DMS79 treated with DMSO at 0.1 percent for 48 hours (cell line): ENCODE measurements at regions not wholly inside any gene's neighbourhood (a gene's known extent, or its start where the extent isn't known, plus 50 kb on each side); places are given as distances from the start of the nearest gene placed in this dataset.

Experiments used
- DNase-seq: peaks from one replicate; lab custom pipeline; 2025; lab: John Stamatoyannopoulos, UW

GRCh38 chr13:73399347-73400216 is 340.8 kb downstream of the KLF5 start:
- DNase-seq: peak; percentile 42

- DNase-seq: no peak
Observed at GRCh38 chr13:73397496-73398305, 338.9 kb downstream of the KLF5 start.

GRCh38 chr13:73394066-73394465 is 335.3 kb downstream of the KLF5 start:
- no peak for DNase-seq

GRCh38 chr13:73390100-73390499 is 331.3 kb downstream of the KLF5 start:
- DNase-seq: no peak

GRCh38 chr13:73388586-73388985 is 329.8 kb downstream of the KLF5 start:
- no peak for DNase-seq

GRCh38 chr13:73387318-73387717 is 328.5 kb downstream of the KLF5 start:
- DNase-seq: no peak

GRCh38 chr13:73385848-73386247 is 327.0 kb downstream of the KLF5 start:
- DNase-seq: no peak

GRCh38 chr13:73372666-73373627 is 314.1 kb downstream of the KLF5 start:
- no peak for DNase-seq

GRCh38 chr13:73370066-73370465 is 311.3 kb downstream of the KLF5 start:
- no peak for DNase-seq

GRCh38 chr13:73369095-73369494 is 310.3 kb downstream of the KLF5 start:
- no peak for DNase-seq

- no peak for DNase-seq
Observed at GRCh38 chr13:73368608-73369007, 309.8 kb downstream of the KLF5 start.

- no peak for DNase-seq
Observed at GRCh38 chr13:73367886-73368285, 309.1 kb downstream of the KLF5 start.

- DNase-seq: peak; percentile 9
Observed at GRCh38 chr13:73366241-73366640, 307.4 kb downstream of the KLF5 start.

- no peak for DNase-seq
Observed at GRCh38 chr13:73365681-73366080, 306.9 kb downstream of the KLF5 start.

GRCh38 chr13:73365252-73365651 is 306.4 kb downstream of the KLF5 start:
- peak; percentile 88 for DNase-seq

- DNase-seq: peak; percentile 18
Observed at GRCh38 chr13:73364736-73365135, 305.9 kb downstream of the KLF5 start.

- no peak for DNase-seq
Observed at GRCh38 chr13:73358606-73359095, 299.8 kb downstream of the KLF5 start.

GRCh38 chr13:73355134-73355533 is 296.3 kb downstream of the KLF5 start:
- DNase-seq: no peak

- no peak for DNase-seq
Observed at GRCh38 chr13:73351730-73352129, 292.9 kb downstream of the KLF5 start.

- DNase-seq: no peak
Observed at GRCh38 chr13:73341748-73342147, 282.9 kb downstream of the KLF5 start.

GRCh38 chr13:73340069-73340468 is 281.3 kb downstream of the KLF5 start:
- DNase-seq: no peak

- no peak for DNase-seq
Observed at GRCh38 chr13:73339086-73339485, 280.3 kb downstream of the KLF5 start.
